DOHH2 (cell line): ENCODE measurements at regions not wholly inside any gene's neighbourhood (a gene's known extent, or its start where the extent isn't known, plus 50 kb on each side); places are given as distances from the start of the nearest gene placed in this dataset.

Experiments
- CTCF ChIP-seq: fragments of 200-600 bp; sonication (generic); IDR thresholded peaks from one replicate; pipeline ENCODE4 v1.5.1; 2014; ENCODE audit warnings: antibody characterized with exemption, mild to moderate bottlenecking, low read depth, low read length; ENCODE audit not compliant: poor library complexity, severe bottlenecking
- EZH2phosphoT487 ChIP-seq: fragments of 200-600 bp; sonication (generic); IDR thresholded peaks from 2 replicates; pipeline ENCODE4 v1.6.1; 2017; ENCODE audit warnings: borderline replicate concordance, mild to moderate bottlenecking, antibody characterized with exemption, low read length, moderate library complexity, mixed read lengths

DNA sequence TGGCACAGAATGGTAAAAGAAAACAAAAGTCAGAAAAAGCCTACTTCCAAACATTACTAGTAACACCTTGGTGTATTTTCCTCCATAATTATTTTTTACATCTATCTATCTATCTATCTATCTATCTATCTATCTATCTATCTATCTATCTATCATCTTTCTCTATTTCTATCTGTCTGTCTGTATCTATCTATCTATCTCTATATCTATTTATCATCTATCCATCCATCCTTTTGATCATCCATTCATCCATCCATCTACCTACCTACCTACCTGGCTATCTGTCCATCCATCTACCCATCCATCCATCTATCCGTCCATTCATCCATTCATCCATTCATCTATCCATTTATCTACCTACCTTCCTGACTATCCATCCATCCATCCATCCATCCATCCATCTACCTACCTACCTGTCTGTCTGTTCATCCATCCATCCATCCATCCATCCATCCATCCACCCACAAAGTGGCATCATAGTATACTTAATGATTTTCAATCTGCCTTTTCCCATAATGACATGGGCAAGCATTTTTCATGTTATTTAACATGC lies 121.9 kb upstream of the NEK6 start:
- TF ChIP-seq CTCF (no peak), EZH2phosphoT487 (no peak)
